ENCODE measurements at regions not wholly inside any gene's neighbourhood (a gene's known extent, or its start where the extent isn't known, plus 50 kb on each side); places are given as distances from the start of the nearest gene placed in this dataset.

DNA sequence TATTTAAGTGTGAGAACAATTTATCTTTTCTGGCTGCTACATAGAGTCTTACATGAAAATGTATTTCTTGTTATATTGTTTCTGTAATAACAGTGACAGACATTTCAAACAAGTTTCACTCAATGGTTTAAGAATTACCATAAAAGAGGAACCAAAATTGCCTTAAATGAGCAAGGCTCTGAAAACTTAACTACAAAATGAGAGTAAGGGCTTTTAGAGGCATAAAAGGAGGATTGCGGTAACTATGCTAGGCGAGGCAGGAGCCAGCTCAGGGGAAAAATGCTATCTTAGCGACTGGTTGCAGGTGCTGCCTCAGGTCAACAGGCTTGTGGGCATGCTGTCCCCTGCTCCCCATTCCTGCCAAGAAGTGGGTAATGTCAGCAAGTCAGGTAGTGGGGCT is 81.7 kb upstream of the MSI2 start:
- ATAC-seq (ENCODE audit: poor library complexity) (no peak), DNase-seq (no peak)
- H3K36me3 ChIP-seq (ENCODE audit: insufficient read depth, low read length), result no peaks in the 10 kb centered on the region
- no peak overlapping the region for H3K27ac Mint-ChIP-seq
- TF ChIP-seq, protein P1, sequence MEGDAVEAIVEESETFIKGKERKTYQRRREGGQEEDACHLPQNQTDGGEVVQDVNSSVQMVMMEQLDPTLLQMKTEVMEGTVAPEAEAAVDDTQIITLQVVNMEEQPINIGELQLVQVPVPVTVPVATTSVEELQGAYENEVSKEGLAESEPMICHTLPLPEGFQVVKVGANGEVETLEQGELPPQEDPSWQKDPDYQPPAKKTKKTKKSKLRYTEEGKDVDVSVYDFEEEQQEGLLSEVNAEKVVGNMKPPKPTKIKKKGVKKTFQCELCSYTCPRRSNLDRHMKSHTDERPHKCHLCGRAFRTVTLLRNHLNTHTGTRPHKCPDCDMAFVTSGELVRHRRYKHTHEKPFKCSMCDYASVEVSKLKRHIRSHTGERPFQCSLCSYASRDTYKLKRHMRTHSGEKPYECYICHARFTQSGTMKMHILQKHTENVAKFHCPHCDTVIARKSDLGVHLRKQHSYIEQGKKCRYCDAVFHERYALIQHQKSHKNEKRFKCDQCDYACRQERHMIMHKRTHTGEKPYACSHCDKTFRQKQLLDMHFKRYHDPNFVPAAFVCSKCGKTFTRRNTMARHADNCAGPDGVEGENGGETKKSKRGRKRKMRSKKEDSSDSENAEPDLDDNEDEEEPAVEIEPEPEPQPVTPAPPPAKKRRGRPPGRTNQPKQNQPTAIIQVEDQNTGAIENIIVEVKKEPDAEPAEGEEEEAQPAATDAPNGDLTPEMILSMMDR (IDR thresholded peaks at IDR 0.05), result no peak
- no peaks in the 10 kb centered on the region for H3K36me3 Mint-ChIP-seq (ENCODE audit: low read depth)
- intact Hi-C loops (cut with DNase I, micrococcal nuclease), result no loop called here
- CTCF ChIA-PET, result no interaction called here
- no peak overlapping the region for H3K4me3 ChIP-seq (ENCODE audit: low read length)
- H3K9me3 Mint-ChIP-seq, result no peaks in the 10 kb centered on the region
- H3K4me3 Mint-ChIP-seq, result no peak overlapping the region
- POLR2A ChIA-PET, result no interaction called here
- no peaks in the 10 kb centered on the region for H3K9me3 ChIP-seq (ENCODE audit: control insufficient read depth in 1 of 2, insufficient read depth in 1 of 2, low read length in 2 of 2)
- H3K4me1 ChIP-seq (ENCODE audit: insufficient read depth, low read length), result no peaks in the 10 kb centered on the region
- H3K27ac ChIP-seq (ENCODE audit: low read depth in 1 of 2, low read length in 2 of 2), result no peak overlapping the region
- H3K27me3 ChIP-seq (ENCODE audit: control insufficient read depth in 1 of 2, insufficient read depth in 2 of 2, low read length in 2 of 2), result peaks cover 2 to 12% of the 10 kb centered on the region in 2 experiments
- H3K27me3 Mint-ChIP-seq, result peaks cover 22% of the 10 kb centered on the region
- no peaks in the 10 kb centered on the region for H3K4me1 Mint-ChIP-seq (ENCODE audit: low read depth)

DNA sequence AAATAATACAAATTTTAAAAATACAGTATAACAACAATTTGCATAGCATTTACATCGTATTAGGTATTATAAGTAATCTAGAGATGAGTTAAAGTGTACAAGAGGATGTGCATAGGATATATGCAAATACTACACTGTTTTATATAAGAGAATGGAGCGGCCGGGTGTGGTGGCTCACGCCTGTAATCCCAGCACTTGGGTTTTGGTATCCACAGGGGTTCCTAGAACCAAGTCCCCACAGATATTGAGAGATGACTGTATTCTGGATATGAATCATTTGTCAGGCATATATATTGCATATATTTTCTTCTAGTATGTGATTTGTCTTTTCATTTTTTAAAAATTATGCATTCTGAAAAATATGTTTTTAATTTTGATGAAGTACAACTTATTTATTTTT is 77.5 kb upstream of the MSI2 start:
- ATAC-seq (ENCODE audit: poor library complexity) (no peak), DNase-seq (no peak)
- POLR2A ChIA-PET, result no interaction called here
- H3K4me3 ChIP-seq (ENCODE audit: low read length), result no peak overlapping the region
- no peaks in the 10 kb centered on the region for H3K4me1 ChIP-seq (ENCODE audit: insufficient read depth, low read length)
- intact Hi-C loops (cut with DNase I, micrococcal nuclease), result no loop called here
- no peaks in the 10 kb centered on the region for H3K36me3 ChIP-seq (ENCODE audit: insufficient read depth, low read length)
- peaks cover 0 to 12% of the 10 kb centered on the region in 2 experiments for H3K27me3 ChIP-seq (ENCODE audit: control insufficient read depth in 1 of 2, insufficient read depth in 2 of 2, low read length in 2 of 2)
- CTCF ChIA-PET, result no interaction called here
- Mint-ChIP-seq H3K4me1 (ENCODE audit: low read depth) (no peaks in the 10 kb centered on the region), H3K9me3 (no peaks in the 10 kb centered on the region), H3K27ac (no peak overlapping the region), H3K4me3 (no peak overlapping the region), H3K36me3 (ENCODE audit: low read depth) (no peaks in the 10 kb centered on the region), H3K27me3 (no peaks in the 10 kb centered on the region)
- TF ChIP-seq, protein P1 (IDR thresholded peaks at IDR 0.05), result no peak
- H3K27ac ChIP-seq (ENCODE audit: low read depth in 1 of 2, low read length in 2 of 2), result no peak overlapping the region
- no peaks in the 10 kb centered on the region for H3K9me3 ChIP-seq (ENCODE audit: control insufficient read depth in 1 of 2, insufficient read depth in 1 of 2, low read length in 2 of 2)

DNA sequence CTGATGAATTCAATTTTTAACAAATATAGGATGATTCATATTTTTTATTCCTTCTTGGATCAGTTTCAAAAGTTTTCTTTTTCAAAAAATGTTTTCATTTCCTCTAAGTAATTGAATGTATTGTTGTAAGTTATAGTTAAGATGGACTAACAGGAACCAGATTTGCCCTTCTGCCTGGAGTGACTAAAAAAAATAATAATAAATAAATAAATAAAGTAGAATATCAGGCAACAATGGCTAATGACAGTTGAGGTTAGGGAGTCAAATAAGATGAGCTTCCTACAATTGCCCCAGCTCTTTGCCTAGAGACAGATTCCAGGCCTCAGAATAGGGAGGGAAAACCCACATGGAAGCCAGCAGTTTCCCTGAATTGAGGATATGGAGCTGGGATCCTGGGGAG is 73.7 kb upstream of the MSI2 start:
- no peaks in the 10 kb centered on the region for H3K4me1 Mint-ChIP-seq (ENCODE audit: low read depth)
- H3K27me3 Mint-ChIP-seq, result peaks cover under 1% of the 10 kb centered on the region
- H3K4me3 Mint-ChIP-seq, result no peak overlapping the region
- H3K9me3 Mint-ChIP-seq, result no peaks in the 10 kb centered on the region
- TF ChIP-seq, protein P1 (IDR thresholded peaks at IDR 0.05), result no peak
- H3K36me3 ChIP-seq (ENCODE audit: insufficient read depth, low read length), result no peaks in the 10 kb centered on the region
- DNase-seq, result no peak
- intact Hi-C loops (cut with DNase I, micrococcal nuclease), result no loop called here
- no peak overlapping the region for H3K27ac ChIP-seq (ENCODE audit: low read depth in 1 of 2, low read length in 2 of 2)
- H3K27me3 ChIP-seq (ENCODE audit: control insufficient read depth in 1 of 2, insufficient read depth in 2 of 2, low read length in 2 of 2), result no peaks in the 10 kb centered on the region
- no peak overlapping the region for H3K4me3 ChIP-seq (ENCODE audit: low read length)
- ATAC-seq (ENCODE audit: poor library complexity), result no peak
- no peaks in the 10 kb centered on the region for H3K4me1 ChIP-seq (ENCODE audit: insufficient read depth, low read length)
- H3K9me3 ChIP-seq (ENCODE audit: control insufficient read depth in 1 of 2, insufficient read depth in 1 of 2, low read length in 2 of 2), result no peaks in the 10 kb centered on the region
- POLR2A ChIA-PET, result no interaction called here
- no peaks in the 10 kb centered on the region for H3K36me3 Mint-ChIP-seq (ENCODE audit: low read depth)
- H3K27ac Mint-ChIP-seq, result no peak overlapping the region
- CTCF ChIA-PET, result no interaction called here

Data from CD4-positive, alpha-beta T cell (primary cell).